SK-N-MC (cell line): ENCODE measurements at regions not wholly inside any gene's neighbourhood (a gene's known extent, or its start where the extent isn't known, plus 50 kb on each side); places are given as distances from the start of the nearest gene placed in this dataset.

Experiments
- EZH2 ChIP-seq: fragments of 200-600 bp; sonication (generic); IDR thresholded peaks from one replicate; pipeline ENCODE4 v1.6.1; 2017; ENCODE audit warnings: antibody characterized with exemption
- POLR2AphosphoS5 ChIP-seq: IDR thresholded peaks from 2 replicates; pipeline ENCODE4 v1.6.1; 2012; ENCODE audit warnings: mild to moderate bottlenecking, low read depth, low read length, borderline replicate concordance

DNA sequence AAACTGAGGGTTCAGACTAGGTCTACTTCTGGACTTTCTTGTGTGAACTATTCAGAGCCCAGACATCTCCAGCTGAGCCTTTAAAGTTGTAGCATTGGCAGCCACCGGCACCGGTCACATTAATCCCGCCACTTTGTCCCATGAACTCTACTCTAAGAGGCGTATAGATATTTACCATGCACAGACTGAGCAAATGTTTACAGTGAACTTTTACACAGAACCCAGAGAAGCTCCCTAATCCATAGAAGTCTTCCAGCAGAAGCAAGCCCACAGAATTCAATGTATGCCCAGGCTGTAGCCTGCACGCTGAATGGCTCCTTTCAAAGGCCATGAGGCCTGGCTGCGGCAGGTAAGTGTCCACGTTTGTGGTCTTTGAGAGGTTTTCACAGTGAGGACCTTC lies 466.9 kb downstream of the ENC1 start:
- TF ChIP-seq POLR2AphosphoS5 (no peak), EZH2 (no peak)
